ENCODE measurements at regions not wholly inside any gene's neighbourhood (a gene's known extent, or its start where the extent isn't known, plus 50 kb on each side); places are given as distances from the start of the nearest gene placed in this dataset.

DNA sequence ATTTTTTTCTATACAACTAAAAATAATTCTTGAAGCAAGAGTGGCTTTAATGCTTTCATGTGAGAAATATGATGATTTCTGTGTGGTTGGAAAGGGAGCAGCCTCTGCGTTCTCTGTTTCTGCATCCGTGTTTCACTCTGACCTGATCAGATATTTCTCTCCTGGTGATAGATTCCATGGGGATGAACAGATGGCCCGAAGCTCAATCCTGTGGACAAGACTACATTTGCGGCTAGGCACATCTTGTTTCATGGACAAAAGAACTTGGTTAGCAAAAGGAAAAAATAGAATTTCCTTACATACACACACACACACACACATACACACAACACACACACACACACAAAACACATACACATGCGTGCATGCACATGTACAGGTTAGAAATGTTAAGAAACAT is 218.2 kb upstream of the ADAMTS16 start:
- no peak for DNase-seq

DNA sequence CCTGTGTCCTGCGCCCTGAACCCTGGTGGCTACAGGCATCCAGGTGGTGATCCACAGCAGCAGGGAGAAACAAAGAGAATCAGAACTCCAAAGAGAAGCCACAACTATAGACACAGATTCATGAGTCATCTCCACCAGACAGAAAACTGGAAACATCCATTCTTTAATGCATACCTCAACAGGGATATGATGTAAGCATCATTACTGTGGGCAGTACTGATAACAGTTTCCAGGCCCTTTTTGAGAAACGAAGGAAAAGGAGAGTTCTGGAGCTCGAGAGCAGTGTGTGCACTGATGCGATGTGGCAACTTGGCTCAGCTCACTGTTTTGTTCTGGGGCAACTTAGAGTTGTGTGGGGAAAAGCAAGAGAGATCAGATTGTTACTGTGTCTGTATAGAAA is 215.6 kb upstream of the ADAMTS16 start:
- no peak for DNase-seq

DNA sequence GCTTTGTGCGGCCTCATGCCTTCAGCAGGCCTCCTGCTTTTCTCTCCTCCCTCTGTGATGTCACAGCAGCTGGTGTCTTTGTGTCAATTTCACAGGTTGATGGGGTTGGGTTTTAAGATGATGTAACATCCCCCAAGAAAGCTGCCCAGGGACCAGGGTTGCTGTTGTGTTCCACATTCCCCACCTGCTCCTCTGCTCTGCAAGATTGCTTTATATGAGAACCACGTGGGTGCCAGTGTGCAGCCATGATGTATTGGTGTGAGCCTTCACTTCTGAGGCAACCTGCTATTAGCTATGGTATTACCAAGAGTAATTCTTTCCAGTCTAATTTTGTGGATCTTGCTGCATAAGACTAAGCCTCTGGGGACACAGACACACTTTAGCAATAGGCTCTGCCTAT is 213.0 kb upstream of the ADAMTS16 start:
- no peak for DNase-seq

DNA sequence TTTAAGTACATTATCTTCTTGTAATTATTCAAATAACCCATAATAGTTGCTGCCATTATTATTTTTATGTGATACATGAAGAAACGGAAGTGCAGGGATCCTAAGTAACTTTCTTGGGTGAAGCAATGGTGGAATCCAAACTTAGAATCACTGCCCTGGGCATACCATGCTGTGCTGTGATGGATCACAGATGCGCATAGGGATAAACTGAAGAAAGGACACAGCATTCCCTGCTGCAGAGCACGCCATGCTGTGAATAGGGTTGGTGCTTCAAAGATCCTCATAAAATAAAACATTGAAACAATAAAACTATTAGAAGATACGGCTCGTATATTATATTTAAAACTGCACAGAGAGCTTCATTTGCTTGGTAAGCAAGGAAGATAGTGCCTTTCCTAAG is 211.7 kb upstream of the ADAMTS16 start:
- DNase-seq: no peak

DNA sequence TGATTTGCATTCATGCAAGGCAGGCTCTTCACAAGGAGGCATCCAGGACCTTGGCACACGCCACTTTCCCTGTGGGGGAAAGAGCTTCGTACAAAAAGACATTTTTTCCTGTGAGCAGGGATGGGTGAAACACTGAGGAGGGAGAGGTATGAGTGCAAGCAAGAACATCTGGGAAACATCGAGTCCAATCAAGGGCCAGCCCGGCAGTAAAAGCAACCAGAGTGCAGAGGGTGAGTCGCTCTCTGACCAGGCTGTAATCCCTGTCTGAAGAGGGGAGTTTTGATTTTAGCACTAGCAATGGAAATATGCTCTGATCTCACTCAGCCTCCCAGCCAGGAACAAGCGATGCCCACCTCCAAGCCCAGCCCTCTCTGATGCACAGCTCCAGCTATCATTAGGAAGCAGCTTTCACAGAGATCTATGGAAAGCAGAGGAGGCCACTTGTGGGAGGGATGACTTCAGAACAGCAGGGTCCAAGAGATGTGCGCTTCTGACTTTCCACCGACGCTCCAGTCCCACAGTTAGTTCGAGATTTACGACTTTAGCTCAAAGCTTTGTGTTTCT is 211.0 kb upstream of the ADAMTS16 start:
- no peak for DNase-seq

DNA sequence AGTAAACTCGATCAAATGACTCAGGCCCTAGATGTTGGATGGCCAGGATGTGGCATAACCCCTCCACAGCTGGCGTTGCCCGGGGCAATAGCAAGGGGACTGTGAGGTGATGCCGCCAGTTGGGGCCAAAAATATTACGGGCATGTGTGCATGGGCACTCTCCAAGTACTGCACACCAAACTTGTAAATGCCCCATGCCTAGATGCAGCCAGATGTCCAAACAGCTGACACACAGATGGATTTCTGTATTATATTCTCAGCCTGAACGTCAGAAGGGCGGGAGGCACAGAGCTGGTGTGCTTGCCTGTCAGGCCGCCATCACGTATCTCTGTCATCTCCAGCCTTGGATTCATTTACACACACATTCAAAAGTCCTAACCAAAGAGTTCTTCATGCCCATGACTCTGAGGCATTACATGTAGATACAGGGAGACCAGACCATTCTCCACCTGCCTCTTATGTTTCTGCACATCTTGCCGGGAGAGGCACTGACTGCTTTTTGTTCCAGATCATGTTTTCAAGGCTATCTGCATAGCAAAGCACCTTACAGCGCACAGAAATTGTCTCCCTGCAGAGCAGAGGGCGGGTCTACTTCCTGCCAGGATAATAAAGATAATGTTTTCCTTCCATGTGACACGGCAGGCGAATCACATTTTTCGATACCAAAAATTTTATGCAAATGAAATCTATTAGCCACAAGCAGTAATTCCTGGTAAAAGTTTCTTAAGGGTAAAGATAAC is 200.9 kb upstream of the ADAMTS16 start:
- DNase-seq: no peak

DNA sequence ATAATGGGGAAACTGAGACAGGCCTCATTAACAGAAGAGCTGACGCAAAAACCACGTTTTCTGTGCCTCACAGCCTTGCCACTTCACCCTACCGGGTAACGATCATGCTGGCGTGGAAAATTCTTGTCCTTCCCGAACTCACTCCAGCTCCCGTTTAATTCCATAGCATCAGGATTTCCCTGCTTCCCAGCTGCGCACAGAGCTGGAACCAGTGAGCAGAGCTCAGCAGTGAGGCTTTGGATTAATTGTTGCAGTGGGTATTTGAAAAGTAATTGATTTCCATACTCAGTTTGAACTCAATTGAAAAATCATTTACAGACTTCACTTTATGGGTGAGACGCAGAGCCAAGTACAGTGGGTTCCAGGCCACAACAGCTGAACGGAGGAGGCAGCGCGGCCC is 199.0 kb upstream of the ADAMTS16 start:
- DNase-seq: no peak

DNA sequence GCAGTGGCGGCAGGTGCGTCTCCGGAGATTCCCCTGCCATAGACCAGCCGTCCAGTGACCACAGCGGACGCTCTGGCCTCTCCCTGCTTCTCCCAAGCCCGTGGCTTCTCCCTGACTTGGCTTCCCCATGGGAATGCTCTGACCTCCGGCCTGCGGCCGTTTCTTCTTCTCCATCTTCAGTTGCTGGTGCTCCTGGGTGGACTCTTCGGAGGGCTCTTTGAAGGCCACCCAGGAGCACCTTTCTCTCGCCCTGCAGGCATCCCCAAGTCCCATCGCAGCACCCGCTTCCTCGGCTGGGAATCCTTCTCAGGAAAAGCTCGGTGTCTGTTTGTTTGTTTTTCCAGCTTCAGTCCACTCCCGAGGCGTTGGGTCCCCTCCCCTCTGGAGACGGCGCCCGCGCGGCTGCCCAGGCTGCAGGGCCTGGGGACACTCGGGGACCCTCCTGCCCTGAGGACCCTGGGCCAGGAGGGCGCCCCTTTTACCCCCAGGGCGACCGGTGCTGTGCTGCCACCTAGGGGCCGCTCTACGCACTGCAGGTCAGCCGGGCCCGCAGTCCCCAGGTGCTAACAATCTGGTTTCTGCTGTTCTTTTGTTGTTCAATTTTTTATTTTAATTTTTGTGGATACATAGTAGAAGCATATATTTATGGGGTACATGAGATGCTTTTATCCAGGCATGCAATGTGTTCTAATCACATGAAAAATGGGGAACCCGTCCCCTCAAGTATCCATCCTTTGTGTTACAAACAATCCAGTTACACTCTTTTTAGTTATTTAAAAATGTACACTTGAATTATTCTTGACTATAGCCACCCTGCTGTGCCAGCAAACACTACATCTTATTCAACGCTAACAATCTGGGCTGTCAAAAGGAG is 197.9 kb upstream of the ADAMTS16 start:
- DNase-seq: no peak

DNA sequence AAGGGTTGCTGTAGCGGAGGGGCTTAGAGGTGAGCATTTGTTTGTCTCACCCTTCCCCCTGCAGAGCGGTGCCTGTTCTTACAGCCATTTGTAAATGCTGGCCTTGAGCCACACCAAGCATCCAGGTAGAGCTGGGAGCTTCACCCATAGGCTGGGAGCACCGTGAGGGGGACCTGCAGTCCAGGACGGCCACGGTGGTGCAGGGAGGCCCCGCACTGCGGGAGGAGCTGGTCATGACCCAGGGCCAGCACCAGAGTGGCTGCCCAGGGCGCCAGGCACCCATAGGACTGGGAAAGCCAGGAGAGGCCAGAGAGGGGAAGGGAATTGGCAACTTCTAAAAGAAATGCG is 197.3 kb upstream of the ADAMTS16 start:
- DNase-seq: no peak

DNA sequence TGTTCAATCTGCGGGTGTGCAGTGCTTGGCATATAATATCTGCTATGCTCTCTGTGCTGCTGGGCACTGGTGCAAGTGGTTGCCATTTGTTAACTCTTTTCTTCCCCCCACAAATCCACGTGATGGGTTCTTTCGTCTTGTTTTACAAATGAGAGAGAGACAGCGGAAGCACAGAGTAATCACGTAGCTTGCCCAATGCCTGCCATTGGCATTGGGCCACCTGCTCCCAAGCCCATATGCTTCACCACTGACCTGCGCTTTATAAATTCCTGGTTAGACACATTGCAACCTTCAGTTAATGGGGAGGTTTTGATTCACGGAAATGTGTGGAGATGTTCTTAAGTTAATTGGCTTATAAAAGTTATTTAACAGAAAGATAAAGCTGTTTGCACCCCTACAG is 194.8 kb upstream of the ADAMTS16 start:
- DNase-seq: no peak

DNA sequence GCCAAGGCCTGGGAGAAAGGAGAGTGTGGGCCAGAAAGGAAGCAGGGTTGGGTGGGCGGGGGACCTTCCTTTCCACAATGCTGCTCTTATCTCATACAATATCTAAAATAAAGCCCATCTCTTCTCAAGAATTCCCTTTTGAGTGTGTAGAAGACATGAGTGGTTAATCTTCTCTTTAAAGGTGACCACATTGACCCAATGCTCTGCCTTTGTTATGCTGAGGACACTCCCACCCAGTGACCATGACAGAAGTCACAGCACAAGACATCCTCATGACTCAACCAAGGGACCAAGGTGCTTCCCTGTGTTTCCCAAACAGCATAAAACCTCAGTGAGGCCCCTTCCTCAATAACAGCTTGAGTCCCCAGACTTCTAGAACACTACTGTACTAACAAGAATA is 193.0 kb upstream of the ADAMTS16 start:
- no peak for DNase-seq

DNA sequence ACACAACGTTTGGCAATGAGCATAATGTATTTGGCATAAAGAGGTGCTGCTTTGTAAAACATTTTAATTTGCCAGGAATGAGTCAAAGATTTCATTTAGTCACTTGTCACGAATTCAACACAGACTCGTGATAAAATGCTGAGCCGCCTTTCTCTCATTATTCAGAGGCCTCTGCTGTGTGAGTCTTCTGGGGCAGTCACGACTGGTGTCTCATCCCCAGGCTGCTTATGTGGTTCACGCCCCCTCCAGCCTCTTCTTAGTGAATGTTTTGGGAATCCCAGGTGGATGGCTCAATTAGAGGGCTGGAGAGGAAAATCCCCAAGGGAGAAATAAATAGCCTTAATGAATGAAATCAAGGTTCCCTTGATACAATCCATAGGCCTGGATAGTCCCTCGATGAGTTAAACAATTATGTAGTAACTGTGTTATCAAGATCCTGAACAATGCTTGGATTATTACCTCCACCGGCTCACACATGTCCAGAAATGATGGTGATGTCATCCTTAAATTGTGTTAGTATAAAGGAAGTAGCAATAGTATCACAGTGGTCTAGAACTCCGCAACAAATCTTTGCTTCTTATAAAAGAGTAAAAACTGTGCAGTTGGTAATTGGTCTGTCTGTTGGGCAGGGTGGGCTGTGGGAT is 192.1 kb upstream of the ADAMTS16 start:
- DNase-seq: no peak

DNA sequence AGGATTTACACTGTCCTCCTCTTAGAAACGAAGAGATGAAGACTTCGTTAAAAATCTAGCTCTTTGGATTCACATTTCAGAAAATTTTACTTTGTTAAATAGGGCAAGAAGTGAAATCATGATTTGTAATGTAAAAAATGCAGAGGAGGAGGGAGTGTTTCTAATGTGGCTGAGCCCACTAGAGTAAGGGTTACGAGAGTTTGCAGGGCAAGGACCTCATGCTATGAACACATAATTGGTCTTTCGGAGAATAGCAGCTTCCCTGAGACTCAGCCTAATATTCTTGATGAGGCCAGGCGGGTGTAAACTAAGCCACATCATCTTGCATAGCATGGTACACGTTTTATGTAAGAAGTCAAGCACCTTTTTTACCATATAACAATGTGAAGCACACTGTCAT is 191.0 kb upstream of the ADAMTS16 start:
- no peak for DNase-seq

DNA sequence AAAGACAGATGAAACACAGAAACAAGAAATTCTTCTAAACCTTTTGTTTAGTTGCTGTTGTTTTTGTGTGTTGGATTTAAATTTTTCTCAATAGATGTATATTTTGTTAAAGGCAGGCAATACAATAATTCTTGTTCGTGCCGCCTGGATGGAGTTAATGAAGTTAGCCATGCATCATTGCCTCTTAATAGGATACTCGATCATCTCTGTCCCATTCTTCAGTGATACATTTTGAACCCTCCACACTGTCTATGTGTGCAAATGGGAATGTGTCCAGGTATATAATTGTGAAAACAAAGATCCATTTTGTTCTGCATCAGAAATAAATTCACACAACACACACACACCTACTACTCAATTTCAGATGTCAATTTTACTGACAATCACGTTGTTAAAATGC is 186.6 kb upstream of the ADAMTS16 start:
- no peak for DNase-seq

DNA sequence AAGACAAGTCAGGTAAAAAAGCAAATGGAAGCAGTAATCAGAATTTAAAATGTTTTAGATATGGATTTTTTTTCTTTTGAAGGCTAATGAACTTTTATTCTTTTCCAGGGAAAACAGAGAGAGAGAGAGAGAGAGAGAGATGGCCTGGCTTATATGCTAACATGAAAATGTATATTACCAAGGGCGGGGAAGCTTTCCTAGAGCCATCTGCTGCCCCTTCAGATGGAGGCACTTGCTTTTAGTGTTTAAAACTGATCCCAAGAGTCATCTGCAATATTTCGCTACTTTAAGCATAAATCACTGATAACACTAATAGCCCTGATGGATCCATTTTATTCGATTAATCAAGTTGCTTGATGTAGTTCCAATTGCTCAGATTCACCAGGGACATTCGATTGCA is 186.1 kb upstream of the ADAMTS16 start:
- no peak for DNase-seq

DNA sequence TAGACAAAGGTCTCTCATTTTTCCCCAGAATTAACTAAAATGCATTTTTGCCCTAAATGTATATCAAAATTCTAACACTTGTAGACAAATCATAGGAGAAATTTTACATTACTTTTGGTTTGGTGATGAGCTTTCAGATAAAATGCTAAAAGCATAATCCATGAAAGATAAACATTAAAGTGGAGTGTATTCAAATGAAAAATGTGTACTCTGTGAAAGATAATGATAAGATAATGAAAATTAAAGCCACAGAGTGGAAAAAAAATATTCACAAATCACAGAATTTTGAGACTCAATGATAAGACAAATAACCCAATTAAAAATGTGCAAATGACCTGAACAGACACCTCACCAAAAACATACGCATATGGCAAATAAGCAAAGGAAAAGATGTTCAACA is 176.9 kb upstream of the ADAMTS16 start:
- no peak for DNase-seq

DNA sequence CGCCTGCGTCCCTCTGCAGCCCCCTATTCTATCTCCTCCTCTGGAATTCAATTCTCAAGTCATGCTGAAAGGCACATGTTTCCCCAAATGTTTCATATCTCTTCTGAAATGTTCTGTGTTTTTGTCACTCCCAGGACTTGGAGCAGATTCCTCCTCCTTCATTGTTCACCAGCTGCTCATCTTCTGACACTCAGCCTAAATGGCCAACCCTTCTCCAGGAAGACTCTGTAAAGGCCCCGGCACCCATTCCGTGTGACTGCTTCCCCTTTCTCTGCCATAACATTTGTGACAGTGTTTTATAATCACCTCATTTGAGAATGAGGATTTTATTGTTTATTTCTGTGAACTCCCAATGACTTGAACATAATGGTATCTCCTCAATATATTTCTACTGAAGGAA is 170.8 kb upstream of the ADAMTS16 start:
- no peak for DNase-seq

DNA sequence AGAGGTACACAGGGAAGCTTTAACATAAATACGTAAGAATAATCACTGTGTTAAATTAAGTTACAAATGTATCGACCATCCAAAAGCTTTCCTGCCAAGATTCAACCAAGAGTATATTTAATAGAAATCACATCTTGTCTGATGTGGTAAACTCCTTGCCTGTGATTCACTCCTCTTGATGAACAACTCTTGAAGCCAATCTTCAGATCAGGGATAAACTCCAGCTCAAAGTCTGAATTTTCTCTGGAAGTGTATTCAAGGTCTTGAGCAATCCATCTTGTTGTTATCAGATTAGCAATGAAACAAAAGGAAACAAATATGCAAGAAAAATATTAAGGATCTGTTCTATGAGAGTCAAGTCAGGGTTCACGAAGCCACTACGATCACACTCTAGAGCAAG is 170.0 kb upstream of the ADAMTS16 start:
- no peak for DNase-seq

DNA sequence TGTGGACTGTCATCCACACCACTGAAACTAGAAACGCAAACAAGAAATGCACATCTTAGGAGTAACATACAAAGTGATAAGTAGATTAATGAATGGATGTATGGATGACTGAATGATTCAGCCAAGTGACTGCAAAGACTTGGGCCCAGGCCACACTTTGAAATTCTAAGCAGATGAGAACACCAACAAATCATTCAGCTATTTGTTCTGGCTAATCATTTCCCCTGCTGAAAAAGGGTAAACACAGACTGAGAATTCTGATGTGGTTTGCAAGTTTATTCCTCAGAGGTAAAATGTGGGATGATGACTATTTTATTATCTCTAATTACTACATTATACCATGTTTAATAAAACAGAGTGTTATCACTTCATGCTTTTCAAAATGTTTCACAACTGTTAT is 163.2 kb upstream of the ADAMTS16 start:
- DNase-seq: no peak

DNA sequence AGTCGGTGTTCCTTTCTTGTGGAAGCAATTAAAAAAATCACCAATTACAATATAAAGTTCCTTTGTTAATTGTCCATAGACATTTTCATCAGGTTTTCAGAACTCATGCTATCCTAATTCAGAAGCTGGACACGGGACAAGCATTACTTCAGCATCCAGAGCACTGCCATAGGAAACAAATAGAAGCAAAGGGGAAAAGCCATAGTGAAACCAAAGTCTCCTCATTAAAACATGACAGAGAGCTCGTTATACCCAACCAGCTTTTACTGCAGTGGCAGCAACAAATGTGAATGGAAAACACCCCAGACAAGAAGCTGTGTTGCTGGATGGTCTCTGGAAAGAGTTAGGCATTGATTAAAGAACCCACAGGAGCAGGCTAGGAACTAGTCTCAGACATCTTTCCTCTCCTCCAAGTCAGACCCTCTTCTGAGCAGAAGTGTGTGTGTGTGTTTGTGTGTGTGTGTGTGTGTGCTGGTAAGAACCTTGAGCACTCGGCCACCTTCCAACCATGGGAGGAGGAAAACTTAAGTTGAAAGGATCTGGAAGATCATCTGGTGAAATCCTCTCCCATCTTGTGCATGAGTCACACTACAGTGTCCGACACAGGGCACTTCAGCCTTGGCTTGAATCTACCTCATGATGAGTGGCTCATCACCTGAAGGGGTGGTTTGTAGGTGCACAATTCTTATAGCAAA is 162.6 kb upstream of the ADAMTS16 start:
- no peak for DNase-seq

DNA sequence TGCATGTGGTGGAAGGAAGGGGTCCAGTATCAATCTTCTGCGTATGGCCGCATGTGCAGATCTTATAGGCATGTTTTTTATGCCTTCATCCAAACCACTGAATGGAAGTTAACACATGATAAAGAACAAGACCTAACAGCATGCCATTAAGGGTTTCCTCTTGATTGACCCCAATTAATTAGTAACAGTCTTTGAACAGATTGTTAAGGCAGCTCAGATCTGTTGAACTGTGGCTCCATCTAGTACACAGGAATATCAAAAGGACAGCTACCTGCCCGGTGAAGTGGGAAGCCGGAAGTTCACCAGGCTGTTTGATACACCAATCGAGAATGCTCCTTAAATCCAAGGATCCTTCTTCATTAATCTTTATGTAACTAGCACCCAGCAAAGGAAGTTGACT is 159.9 kb upstream of the ADAMTS16 start:
- no peak for DNase-seq

DNA sequence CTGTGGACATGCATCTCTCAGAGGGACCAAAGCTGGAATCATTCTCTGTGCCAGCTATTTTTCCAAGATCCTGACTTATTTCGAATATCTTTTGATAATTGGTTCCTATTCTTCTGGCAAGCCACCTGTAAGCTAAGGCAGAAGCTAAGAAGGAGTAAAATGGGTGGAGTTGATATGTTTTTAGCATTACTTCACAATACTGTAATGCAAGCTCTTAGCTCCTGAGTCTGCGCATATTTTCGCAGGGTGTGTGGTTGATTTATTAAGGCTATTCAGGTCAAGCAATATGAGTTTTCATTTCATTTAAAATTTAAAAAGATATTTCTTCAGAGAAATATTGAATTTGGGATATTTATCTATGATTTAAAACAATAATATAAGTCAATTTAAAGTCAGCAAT is 158.5 kb upstream of the ADAMTS16 start:
- no peak for DNase-seq

DNA sequence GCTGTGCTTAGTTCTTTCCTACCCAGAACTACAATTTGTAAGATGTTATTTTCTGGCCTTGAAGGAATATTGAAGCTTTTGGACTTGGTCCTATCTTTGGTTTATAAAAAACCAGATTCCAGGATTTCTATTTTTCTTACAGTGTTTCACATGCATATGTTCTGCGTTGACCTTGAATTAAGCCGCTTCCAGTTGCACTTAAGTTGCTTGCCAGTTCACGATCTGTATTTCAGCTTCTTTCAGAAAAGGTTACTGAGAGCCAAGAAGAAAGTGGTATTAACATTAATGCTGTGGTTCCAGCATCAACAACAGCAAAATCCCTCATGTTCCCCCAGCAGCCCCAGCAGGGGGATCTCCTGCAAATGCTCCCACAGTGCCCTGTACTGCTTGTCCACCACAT is 156.4 kb upstream of the ADAMTS16 start:
- no peak for DNase-seq
